ENCODE measurements at regions not wholly inside any gene's neighbourhood (a gene's known extent, or its start where the extent isn't known, plus 50 kb on each side); places are given as distances from the start of the nearest gene placed in this dataset.

- no peak for TF ChIP-seq CTCF (conservative IDR thresholded peaks at IDR 0.05)
- peak overlapping the region; percentile 73 for H3K27ac ChIP-seq
Observed at GRCh38 chr9:90948156-90948555, 146.5 kb downstream of the SYK start.

- no peak for TF ChIP-seq CTCF (conservative IDR thresholded peaks at IDR 0.05)
- no peak overlapping the region for H3K27ac ChIP-seq
Observed at GRCh38 chr9:90950600-90950999, 149.0 kb downstream of the SYK start.

GRCh38 chr9:90953200-90953599 is 151.6 kb downstream of the SYK start:
- TF ChIP-seq CTCF (conservative IDR thresholded peaks at IDR 0.05) = no peak

GRCh38 chr9:90953805-90954204 is 152.2 kb downstream of the SYK start:
- no peak for TF ChIP-seq CTCF (conservative IDR thresholded peaks at IDR 0.05)
- H3K27ac ChIP-seq = no peak overlapping the region

More at GRCh38 chr9:90953200-90953599, 151.6 kb downstream of the SYK start:
- no peak overlapping the region for H3K27ac ChIP-seq

GRCh38 chr9:90956026-90956810 is 154.6 kb downstream of the SYK start:
- no peak overlapping the region for H3K27ac ChIP-seq
- TF ChIP-seq CTCF (conservative IDR thresholded peaks at IDR 0.05) = no peak

- no peak for TF ChIP-seq CTCF (conservative IDR thresholded peaks at IDR 0.05)
Observed at GRCh38 chr9:90958328-90958727, 156.7 kb downstream of the SYK start.

GRCh38 chr9:90960941-90961340 is 159.3 kb downstream of the SYK start:
- no peak for TF ChIP-seq CTCF (conservative IDR thresholded peaks at IDR 0.05)
- H3K27ac ChIP-seq = no peak overlapping the region

More at GRCh38 chr9:90958328-90958727, 156.7 kb downstream of the SYK start:
- H3K27ac ChIP-seq = no peak overlapping the region
